Prostate gland (tissue), 2 donors: ENCODE measurements at regions not wholly inside any gene's neighbourhood (a gene's known extent, or its start where the extent isn't known, plus 50 kb on each side); places are given as distances from the start of the nearest gene placed in this dataset.
"Not testable (repeated sequence)": the region's sequence is repeated elsewhere in the genome, so short reads cannot be mapped to it uniquely, and the experiment has no call there.

Experiments used
- DNase-seq: peaks from one replicate; pipeline ENCODE4 v3.0.0-alpha.2; 2019; ENCODE audit warnings: low spot score
- H3K27ac ChIP-seq, 2 donors: fragments of 200-600 bp; sonication (generic); 2 replicates each; pipeline ENCODE4 v1.5.1; 2017 to 2019
- H3K27me3 ChIP-seq: fragments of 200-600 bp; sonication (generic); replicated peaks from 2 replicates; pipeline ENCODE4 v1.5.1; 2019; ENCODE audit not compliant: insufficient read depth
- H3K36me3 ChIP-seq, 2 donors: fragments of 200-600 bp; sonication (generic); 1 replicate in 1 of 2; 2 replicates in 1 of 2; pipeline versions ENCODE4 v1.5.1 to v1.8.1; 2017 to 2019
- H3K4me1 ChIP-seq: fragments of 200-600 bp; sonication (generic); replicated peaks from 2 replicates; pipeline ENCODE4 v1.5.1; 2019
- H3K4me3 ChIP-seq, 2 donors: fragments of 200-600 bp; sonication (generic); 2 replicates each; pipeline ENCODE4 v1.5.1; 2017 to 2019
- H3K9me3 ChIP-seq: fragments of 200-600 bp; sonication (generic); 2 replicates; pipeline ENCODE4 v1.5.1; 2017
- POLR2A ChIP-seq: fragments of 450-650 bp; IDR thresholded peaks from one replicate; pipeline ENCODE4 v1.6.1; 2016; ENCODE audit warnings: antibody characterized with exemption, mild to moderate bottlenecking
- POLR2AphosphoS5 ChIP-seq: sonication (generic); formaldehyde crosslinking; IDR thresholded peaks from one replicate; pipeline ENCODE4 v1.6.1; 2017; ENCODE audit warnings: antibody characterized with exemption
- WGBS: methylation state at CpG from one replicate; pipeline ENCODE4 v1.1.5; 2018; 5-methylcytosine and 5-hydroxymethylcytosine counted together
- intact Hi-C: fragments of 100-400 bp; cut with DNase I; formaldehyde crosslinking; loops from one replicate; pipeline ENCODE4 v1.14.2; 2022
- TF ChIP-seq, protein P1 (sequence below), 4 experiments: fragments of 200-600 bp in 2 of 4; fragments of 450-650 bp in 2 of 4; sonication (generic) in 2 of 4; IDR thresholded peaks; 1 replicate in 3 of 4; 2 replicates in 1 of 4; pipeline ENCODE4 v1.5.1; 2016 to 2019; ENCODE audit warnings: antibody characterized with exemption in 4 of 4, mild to moderate bottlenecking in 2 of 4, moderate library complexity in 2 of 4

DNA sequence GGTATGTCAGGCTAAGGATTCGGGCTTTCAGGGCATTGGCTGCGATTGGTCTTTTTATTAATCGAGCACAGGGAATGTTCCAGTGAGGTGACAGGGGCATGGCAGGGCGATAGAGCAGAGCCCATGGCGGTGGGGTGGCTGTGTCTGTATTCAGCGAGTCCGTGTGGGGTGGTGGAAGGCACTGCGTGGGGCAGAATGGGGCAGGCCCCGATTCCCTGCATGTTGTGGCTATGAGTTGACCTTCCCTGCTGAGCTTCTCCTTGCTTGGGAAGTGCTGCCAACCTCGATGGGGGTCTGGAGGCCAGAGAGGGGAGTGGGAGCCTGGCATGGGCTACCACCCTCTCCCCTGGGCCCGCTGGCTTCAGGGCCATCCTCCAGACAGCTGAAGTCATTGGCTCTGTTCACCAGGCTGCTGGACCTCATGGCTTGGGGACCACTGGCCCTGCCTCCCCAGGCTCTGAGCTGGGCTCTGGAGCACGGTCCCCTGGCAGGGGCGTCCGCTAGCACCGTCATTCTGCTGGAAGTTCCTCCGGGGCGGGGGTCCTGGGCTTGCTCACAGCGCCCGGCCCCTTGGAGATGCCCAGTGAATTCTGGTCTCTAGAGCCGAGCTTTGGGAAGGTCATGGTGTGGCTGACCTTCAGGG, 92.1 kb downstream of the NPIPB11 start:
- no peak for DNase-seq
- H3K9me3 ChIP-seq, result no peaks in the 10 kb centered on the region
- TF ChIP-seq, protein P1, sequence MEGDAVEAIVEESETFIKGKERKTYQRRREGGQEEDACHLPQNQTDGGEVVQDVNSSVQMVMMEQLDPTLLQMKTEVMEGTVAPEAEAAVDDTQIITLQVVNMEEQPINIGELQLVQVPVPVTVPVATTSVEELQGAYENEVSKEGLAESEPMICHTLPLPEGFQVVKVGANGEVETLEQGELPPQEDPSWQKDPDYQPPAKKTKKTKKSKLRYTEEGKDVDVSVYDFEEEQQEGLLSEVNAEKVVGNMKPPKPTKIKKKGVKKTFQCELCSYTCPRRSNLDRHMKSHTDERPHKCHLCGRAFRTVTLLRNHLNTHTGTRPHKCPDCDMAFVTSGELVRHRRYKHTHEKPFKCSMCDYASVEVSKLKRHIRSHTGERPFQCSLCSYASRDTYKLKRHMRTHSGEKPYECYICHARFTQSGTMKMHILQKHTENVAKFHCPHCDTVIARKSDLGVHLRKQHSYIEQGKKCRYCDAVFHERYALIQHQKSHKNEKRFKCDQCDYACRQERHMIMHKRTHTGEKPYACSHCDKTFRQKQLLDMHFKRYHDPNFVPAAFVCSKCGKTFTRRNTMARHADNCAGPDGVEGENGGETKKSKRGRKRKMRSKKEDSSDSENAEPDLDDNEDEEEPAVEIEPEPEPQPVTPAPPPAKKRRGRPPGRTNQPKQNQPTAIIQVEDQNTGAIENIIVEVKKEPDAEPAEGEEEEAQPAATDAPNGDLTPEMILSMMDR (IDR thresholded peaks at IDR 0.05), result no peak
- no peak for TF ChIP-seq POLR2A
- TF ChIP-seq POLR2AphosphoS5, result no peak
- H3K4me1 ChIP-seq, result no peaks in the 10 kb centered on the region
- 94% methylated on average over 20 of the region's 20 CpGs for WGBS
- intact Hi-C loops, result loop anchor here (10.0 kb wide), 1 partner anchor 200 kb away; no protein-coding TSS in a partner anchor
- H3K27me3 ChIP-seq, result no peaks in the 10 kb centered on the region
- H3K4me3 ChIP-seq, result no peak overlapping the region
- H3K36me3 ChIP-seq, result no peaks in the 10 kb centered on the region
- no peak overlapping the region for H3K27ac ChIP-seq

DNA sequence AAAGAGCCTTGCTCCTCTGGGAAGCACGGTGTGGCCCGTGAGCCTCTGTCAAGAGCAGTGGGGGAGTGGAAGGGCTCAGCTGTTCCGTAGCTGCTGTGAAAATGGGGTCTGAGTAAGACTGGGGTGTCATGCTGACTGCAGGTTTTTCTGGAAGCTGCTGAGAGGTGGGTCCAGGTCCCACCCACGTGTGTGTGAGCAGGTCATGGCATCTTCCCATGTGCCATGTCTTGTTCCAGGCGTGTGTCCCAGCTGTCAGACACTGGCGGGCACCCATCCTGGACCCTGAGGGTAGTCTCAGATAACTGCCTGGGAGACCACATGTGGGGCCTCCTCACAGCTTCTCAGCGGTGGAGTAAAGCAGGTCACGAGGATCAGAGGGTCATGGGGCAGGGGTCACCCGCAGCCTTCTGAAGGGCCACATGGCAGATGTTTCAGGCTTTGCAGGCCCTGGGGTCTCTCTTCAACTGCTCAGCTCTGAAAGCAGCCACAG, 92.9 kb downstream of the NPIPB11 start:
- Histone ChIP-seq H3K27ac (no peak overlapping the region), H3K4me3 (no peak overlapping the region), H3K4me1 (no peaks in the 10 kb centered on the region), H3K27me3 (no peaks in the 10 kb centered on the region), H3K9me3 (no peaks in the 10 kb centered on the region), H3K36me3 (no peaks in the 10 kb centered on the region)
- TF ChIP-seq POLR2AphosphoS5 (no peak), POLR2A (no peak)
- TF ChIP-seq, protein P1 (IDR thresholded peaks at IDR 0.05), result no peak
- WGBS, result 69% methylated on average over 9 of the region's 9 CpGs
- DNase-seq, result no peak
- intact Hi-C loops, result loop anchor here (10.0 kb wide), 1 partner anchor 199 kb away; no protein-coding TSS in a partner anchor

DNA sequence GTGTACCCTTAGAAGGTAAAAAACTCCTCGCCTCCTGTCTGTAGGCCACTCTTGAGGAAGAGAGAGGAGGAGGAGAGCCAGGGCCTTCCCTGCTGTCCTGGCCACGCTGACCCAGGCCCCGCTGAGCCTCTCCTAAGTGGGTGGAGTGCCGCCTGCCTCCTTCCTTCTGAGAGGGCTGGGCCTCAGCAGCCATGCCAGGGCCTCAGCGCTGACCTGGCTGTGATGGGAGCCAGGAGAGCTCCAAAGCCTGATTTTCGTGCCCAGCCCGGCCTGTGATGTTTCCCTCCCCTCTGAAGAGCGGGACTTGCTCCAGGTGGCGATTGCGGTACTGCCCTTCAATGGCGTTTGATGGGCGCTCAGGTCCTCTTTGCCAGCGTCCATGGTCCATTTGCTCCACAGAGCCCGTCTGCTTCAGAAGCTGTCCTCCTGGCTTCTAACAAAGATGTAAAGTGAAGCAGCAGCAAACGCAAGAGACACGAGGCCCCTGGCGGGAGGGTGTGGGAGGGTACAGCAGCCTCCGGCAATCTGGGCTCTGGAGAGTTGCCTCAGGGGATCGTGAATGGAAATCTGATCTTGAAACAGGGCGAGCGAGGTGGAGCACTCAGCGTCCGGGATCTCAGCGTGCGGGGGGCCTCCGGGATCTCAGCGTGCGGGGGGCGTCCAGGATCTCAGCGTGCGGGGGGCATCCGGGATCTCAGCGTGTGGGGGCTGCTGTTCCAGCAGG, 93.5 kb downstream of the NPIPB11 start:
- DNase-seq, result no peak
- no peak overlapping the region for H3K27ac ChIP-seq

DNA sequence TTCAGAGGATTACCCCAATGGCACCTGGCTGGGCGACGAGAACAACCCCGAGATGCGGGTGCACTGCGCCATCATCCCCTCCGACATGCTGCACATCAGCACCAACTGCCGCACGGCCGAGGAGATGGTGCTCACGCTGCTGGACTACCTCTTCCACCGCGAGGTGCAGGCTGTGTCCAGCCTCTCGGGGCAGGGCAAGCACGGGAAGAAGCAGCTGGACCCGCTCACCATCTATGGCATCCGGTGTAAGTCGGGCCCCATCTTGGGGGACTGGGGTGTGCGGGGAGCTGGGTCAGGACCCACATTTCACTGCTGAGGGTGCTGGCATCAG, 94.2 kb downstream of the NPIPB11 start:
- not testable (repeated sequence) for H3K27ac ChIP-seq, H3K4me1 ChIP-seq, H3K36me3 ChIP-seq, H3K4me3 ChIP-seq, H3K27me3 ChIP-seq, DNase-seq, H3K9me3 ChIP-seq
- intact Hi-C loops, result loop anchor here (10.0 kb wide), 1 partner anchor 198 kb away; no protein-coding TSS in a partner anchor
- WGBS, result 93% methylated on average over 18 of the region's 18 CpGs

More for the DNA sequence above, 93.5 kb downstream of the NPIPB11 start:
- H3K36me3 ChIP-seq, result no peaks in the 10 kb centered on the region
- intact Hi-C loops, result loop anchor here (10.0 kb wide), 1 partner anchor 198 kb away; no protein-coding TSS in a partner anchor
- no peak overlapping the region for H3K4me3 ChIP-seq
- TF ChIP-seq POLR2A, result no peak
- no peak for TF ChIP-seq POLR2AphosphoS5
- TF ChIP-seq, protein P1 (IDR thresholded peaks at IDR 0.05), result no peak
- no peaks in the 10 kb centered on the region for H3K27me3 ChIP-seq
- WGBS, result 60% methylated on average over 33 of the region's 33 CpGs
- H3K4me1 ChIP-seq, result no peaks in the 10 kb centered on the region
- H3K9me3 ChIP-seq, result no peaks in the 10 kb centered on the region

DNA sequence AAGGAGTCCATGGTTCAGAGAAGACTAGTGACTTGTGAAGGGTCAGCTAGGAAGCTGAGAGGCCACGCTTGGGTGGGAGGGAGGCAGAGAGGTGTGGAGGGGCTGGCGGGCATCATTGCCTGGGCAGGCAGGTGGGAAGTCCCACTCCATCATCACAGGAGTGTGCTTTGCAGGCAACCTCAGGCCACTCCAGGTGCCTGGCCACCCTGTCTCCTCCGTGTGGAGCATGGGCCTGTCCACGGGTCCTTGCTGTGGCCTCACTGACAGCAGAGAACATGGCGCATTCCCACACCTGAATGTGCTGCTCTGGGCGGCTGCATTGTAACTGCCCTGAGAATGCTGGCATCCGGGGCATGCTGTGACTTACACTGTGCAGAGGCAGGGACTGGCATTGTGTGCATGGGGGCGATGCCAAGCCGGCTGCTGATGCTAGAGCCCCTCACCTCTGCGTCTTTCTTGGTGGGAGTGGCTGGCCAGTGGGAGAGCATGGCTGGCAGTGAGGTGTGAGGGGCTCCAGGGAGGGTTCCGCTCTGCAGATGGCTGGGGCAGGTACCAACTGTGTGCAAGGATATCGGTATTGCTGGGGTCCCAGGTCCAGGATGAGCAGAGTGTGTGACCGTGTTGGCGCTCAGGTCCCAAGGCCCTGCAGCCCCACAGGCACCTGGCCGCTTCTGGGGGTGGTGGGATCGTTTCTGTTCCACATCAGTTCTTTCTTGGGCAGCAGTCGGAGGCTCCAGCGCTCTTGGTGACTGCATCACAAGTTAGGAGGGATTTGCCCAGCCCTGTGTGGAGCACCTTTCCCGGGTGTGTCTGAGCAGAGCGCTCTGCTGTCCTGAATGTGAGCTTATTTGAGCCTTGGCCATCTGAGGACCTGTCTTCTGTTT, 94.8 kb downstream of the NPIPB11 start:
- TF ChIP-seq POLR2A (no peak), POLR2AphosphoS5 (no peak)
- TF ChIP-seq, protein P1 (IDR thresholded peaks at IDR 0.05), result no peak
- no peaks in the 10 kb centered on the region for H3K36me3 ChIP-seq
- H3K27me3 ChIP-seq, result no peaks in the 10 kb centered on the region
- H3K9me3 ChIP-seq, result no peaks in the 10 kb centered on the region
- no peak overlapping the region for H3K27ac ChIP-seq
- H3K4me1 ChIP-seq, result no peaks in the 10 kb centered on the region
- DNase-seq, result no peak
- H3K4me3 ChIP-seq, result no peak overlapping the region
- intact Hi-C loops, result loop anchor here (10.0 kb wide), 1 partner anchor 197 kb away; no protein-coding TSS in a partner anchor
- 85% methylated on average over 20 of the region's 20 CpGs for WGBS
